ENCODE measurements at regions not wholly inside any gene's neighbourhood (a gene's known extent, or its start where the extent isn't known, plus 50 kb on each side); places are given as distances from the start of the nearest gene placed in this dataset.
"Not testable (repeated sequence)": the region's sequence is repeated elsewhere in the genome, so short reads cannot be mapped to it uniquely, and the experiment has no call there.

DNA sequence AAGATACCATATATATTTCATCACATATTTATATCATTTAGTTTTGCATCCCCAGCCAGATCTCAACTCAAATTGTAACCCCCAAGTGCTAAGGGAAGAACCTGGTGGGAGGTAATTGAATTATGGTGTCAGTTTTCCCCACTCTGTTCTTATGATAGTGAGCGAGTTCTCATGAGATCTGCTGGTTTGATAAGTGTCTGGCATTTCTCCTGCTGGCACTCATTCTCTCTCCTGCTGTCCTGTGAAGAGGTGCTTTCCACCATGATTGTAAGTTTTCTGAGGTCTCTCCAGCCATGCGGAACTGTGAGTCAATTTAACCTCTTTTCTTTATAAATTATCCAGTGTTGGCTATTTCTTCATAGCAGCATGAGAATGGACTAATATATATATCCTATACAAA is 462.5 kb upstream of the SLITRK5 start:
- no peak for TF ChIP-seq CTCF (IDR thresholded peaks at IDR 0.05; ENCODE audit: insufficient read depth, low read length)
- no peak for DNase-seq (ENCODE audit: low read depth)
- H3K4me3 ChIP-seq (ENCODE audit: low read depth, low read length) = no peak overlapping the region

- DNase-seq (ENCODE audit: low read depth) = no peak
- no peak for TF ChIP-seq CTCF (IDR thresholded peaks at IDR 0.05; ENCODE audit: insufficient read depth, low read length)
- H3K4me3 ChIP-seq (ENCODE audit: low read depth, low read length) = no peak overlapping the region
Measured at GRCh38 chr13:87234981-87235380, 436.2 kb upstream of the SLITRK5 start.

- no peak overlapping the region for H3K4me3 ChIP-seq (ENCODE audit: low read depth, low read length)
- TF ChIP-seq CTCF (IDR thresholded peaks at IDR 0.05; ENCODE audit: insufficient read depth, low read length) = no peak
- DNase-seq (ENCODE audit: low read depth) = no peak
Measured at GRCh38 chr13:87235621-87236020, 435.6 kb upstream of the SLITRK5 start.

GRCh38 chr13:87244256-87244890 is 426.8 kb upstream of the SLITRK5 start:
- DNase-seq (ENCODE audit: low read depth) = no peak
- TF ChIP-seq CTCF (IDR thresholded peaks at IDR 0.05; ENCODE audit: insufficient read depth, low read length) = no peak
- no peak overlapping the region for H3K4me3 ChIP-seq (ENCODE audit: low read depth, low read length)

DNA sequence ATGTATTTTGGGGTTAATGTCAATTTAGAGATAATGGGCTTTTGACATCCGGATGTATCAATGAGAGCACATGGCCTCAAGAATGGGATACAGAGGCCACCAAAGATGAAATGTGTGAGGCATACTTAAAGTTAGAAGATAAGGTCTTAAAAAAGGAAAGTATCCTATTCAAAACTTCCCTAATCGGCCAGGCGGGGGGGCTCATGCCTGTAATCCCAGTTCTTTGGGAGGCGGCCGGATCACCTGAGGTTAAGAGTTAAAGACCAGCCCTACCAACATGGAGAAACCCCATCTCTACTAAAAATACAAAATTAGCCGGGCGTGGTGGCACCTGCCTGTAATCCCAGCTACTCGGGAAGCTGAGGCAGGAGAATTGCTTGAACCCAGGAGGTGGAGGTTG is 421.3 kb upstream of the SLITRK5 start:
- DNase-seq (ENCODE audit: low read depth); H3K4me3 ChIP-seq (ENCODE audit: low read depth, low read length): not testable (repeated sequence)

- no peak for DNase-seq (ENCODE audit: low read depth)
- H3K4me3 ChIP-seq (ENCODE audit: low read depth, low read length) = no peak overlapping the region
- no peak for TF ChIP-seq CTCF (IDR thresholded peaks at IDR 0.05; ENCODE audit: insufficient read depth, low read length)
Measured at GRCh38 chr13:87255394-87255793, 415.8 kb upstream of the SLITRK5 start.

DNA sequence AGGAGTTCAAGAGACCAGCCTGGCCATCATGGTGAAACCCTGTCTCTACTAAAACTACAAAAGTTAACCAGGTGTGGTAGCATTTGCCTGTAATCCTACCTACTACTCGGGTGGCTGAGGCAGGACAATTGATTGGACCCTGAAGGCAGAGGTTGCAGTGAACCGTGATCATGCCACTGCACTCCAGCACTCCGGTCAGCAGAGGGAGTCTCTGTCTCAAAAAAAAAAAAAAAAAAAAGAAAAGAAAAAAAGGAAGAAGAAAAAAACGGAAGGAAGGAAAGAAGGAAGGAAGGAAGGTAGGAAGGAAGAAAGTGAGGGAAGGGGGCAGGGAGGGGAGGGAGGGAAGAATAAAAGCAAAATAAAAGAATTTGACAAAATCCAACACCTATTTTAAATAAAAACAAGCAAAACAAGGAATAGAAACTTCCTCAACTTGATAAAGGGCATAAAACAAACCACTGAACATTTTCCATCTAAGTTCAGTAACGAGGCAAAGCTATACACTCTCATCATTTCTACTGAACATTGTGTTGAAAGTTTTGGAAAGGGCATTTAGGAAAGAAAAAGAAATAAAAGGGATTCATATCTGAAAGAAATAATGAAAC is 411.6 kb upstream of the SLITRK5 start:
- H3K4me3 ChIP-seq (ENCODE audit: low read depth, low read length) = no peak overlapping the region
- DNase-seq (ENCODE audit: low read depth) = no peak
- peak; percentile 16 for TF ChIP-seq CTCF (IDR thresholded peaks at IDR 0.05; ENCODE audit: insufficient read depth, low read length)
